Endothelial cell of umbilical vein (primary cell): ENCODE measurements at regions not wholly inside any gene's neighbourhood (a gene's known extent, or its start where the extent isn't known, plus 50 kb on each side); places are given as distances from the start of the nearest gene placed in this dataset.
"Not testable (repeated sequence)": the region's sequence is repeated elsewhere in the genome, so short reads cannot be mapped to it uniquely, and the experiment has no call there.

Experiments
- CTCF ChIP-seq, 2 donors: IDR thresholded peaks; 1 replicate in 1 of 2; 2 replicates in 1 of 2; pipeline ENCODE4 v1.5.1; 2011; ENCODE audit warnings: low read length in 2 of 2, mild to moderate bottlenecking in 2 of 2, moderate library complexity in 2 of 2, control low read depth in 1 of 2, inconsistent platforms in 1 of 2, low read depth in 1 of 2; ENCODE audit not compliant: insufficient read depth in 1 of 2; ENCODE audit errors: extremely low read depth in 1 of 2
- EZH2 ChIP-seq: IDR thresholded peaks from 2 replicates; pipeline ENCODE4 v1.6.1; 2012; ENCODE audit warnings: borderline replicate concordance, low read depth, mild to moderate bottlenecking, moderate library complexity, low read length, inconsistent platforms; ENCODE audit not compliant: severe bottlenecking
- GATA2 ChIP-seq: IDR thresholded peaks from 2 replicates; pipeline ENCODE4 v1.7.0; 2011; ENCODE audit warnings: low read depth, mild to moderate bottlenecking, moderate library complexity, mixed read lengths, low read length; ENCODE audit not compliant: insufficient read length, insufficient read depth
- JUN ChIP-seq: IDR thresholded peaks from 2 replicates; pipeline ENCODE4 v1.6.1; 2011; ENCODE audit warnings: borderline replicate concordance, low read depth; ENCODE audit not compliant: insufficient read length, insufficient read depth
- MAX ChIP-seq: IDR thresholded peaks from 2 replicates; pipeline ENCODE4 v1.6.1; 2011; ENCODE audit not compliant: insufficient read depth, insufficient read length
- MYC ChIP-seq: IDR thresholded peaks from one replicate; pipeline ENCODE4 v1.6.1; 2011; ENCODE audit warnings: mild to moderate bottlenecking, low read depth, low read length
- POLR2A ChIP-seq: IDR thresholded peaks from 2 replicates; pipeline ENCODE4 v1.6.1; 2012; ENCODE audit warnings: low read depth, mild to moderate bottlenecking, control low read depth, low read length
- POLR2AphosphoS5 ChIP-seq: IDR thresholded peaks from 2 replicates; pipeline ENCODE4 v1.6.1; 2012; ENCODE audit warnings: low read depth, mild to moderate bottlenecking, control low read depth, low read length, moderate library complexity; ENCODE audit not compliant: insufficient read depth

DNA sequence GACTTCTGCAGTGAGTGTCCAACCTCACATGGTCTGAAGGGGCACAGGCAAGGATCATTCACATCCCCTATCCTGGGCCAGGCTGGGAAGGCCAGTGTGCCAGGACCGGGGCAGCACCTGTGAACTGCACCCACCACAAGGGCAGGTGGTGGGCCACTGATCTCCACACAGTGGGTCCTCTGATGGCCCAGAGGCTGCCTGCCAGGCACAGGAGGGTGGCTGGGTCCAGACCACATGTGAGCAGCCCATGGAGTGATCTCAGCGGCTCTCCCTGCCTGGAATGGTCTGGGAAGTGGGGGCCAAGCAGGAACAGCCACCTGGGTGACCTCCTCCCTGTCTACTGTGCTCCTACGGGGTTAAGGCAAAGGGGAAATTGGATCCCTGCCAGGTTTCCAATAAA is 508.5 kb downstream of the FOXD4L4 start:
- TF ChIP-seq POLR2AphosphoS5; CTCF (IDR thresholded peaks at IDR 0.05; ENCODE audit: extremely low read depth in 1 of 2, insufficient read depth in 1 of 2, low read depth in 1 of 2, low read length in 2 of 2); MYC; EZH2; POLR2A; GATA2; JUN; MAX: not testable (repeated sequence)
